ENCODE measurements at regions not wholly inside any gene's neighbourhood (a gene's known extent, or its start where the extent isn't known, plus 50 kb on each side); places are given as distances from the start of the nearest gene placed in this dataset.

DNA sequence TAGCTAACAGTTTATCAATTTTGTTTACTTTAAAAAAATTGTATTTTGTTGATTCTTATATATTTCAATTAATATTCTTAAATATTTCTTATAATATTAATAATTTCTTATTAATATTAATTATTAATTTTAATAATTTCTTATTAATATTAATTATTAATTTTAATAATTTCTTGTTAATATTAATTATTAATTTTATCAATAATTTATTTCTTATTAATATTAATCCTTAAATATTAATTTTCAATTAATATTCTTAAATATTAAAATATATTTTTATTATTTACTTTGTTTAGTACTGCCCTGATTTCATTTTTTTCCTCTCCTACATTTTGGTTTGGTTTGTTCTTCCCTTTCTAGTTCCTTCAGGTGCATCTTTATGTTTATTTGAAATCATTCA, 1208.1 kb downstream of the LRFN5 start (continued):
- TF ChIP-seq, protein P1, sequence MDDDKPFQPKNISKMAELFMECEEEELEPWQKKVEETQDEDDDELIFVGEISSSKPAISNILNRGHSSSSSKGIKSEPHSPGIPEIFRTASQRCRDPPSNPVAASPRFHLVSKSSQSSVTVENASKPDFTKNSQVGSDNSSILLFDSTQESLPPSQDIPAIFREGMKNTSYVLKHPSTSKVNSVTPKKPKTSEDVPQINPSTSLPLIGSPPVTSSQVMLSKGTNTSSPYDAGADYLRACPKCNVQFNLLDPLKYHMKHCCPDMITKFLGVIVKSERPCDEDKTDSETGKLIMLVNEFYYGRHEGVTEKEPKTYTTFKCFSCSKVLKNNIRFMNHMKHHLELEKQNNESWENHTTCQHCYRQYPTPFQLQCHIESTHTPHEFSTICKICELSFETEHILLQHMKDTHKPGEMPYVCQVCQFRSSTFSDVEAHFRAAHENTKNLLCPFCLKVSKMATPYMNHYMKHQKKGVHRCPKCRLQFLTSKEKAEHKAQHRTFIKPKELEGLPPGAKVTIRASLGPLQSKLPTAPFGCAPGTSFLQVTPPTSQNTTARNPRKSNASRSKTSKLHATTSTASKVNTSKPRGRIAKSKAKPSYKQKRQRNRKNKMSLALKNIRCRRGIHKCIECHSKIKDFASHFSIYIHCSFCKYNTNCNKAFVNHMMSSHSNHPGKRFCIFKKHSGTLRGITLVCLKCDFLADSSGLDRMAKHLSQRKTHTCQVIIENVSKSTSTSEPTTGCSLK (tag by site-specific recombination; IDR thresholded peaks at IDR 0.05): no peak

DNA sequence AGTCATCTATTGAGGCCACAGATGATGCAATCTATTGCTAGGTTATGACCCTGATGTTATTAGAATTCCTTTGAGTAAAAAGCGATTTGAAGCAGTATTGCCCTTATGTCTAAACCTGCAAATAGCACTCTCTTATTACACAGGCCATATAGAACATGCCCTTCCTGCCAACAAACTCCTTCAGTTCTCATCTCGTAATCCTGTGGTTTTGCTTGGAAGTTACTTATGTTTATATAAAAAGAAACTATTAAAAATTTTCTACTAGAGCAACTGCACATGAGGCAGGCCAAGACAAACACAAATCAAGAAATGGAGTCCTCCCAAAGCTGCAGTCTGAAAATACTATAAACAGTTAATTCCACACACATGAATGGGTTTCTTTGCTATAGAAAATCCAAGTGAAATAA, 1200.2 kb downstream of the LRFN5 start:
- Histone ChIP-seq H3K4me1 (ENCODE audit: control insufficient read depth, insufficient read depth, low read length) (no peaks in the 10 kb centered on the region), H3K27ac (ENCODE audit: extremely low read depth, low read depth, low read length) (no peak overlapping the region), H3K9me3 (ENCODE audit: control insufficient read depth, insufficient read depth, low read depth, low read length) (no peaks in the 10 kb centered on the region), H3K36me3 (ENCODE audit: control insufficient read depth in 2 of 2, insufficient read depth in 1 of 2, low read length in 2 of 2) (no peaks in the 10 kb centered on the region), H3K4me3 (ENCODE audit: low read depth, low read length) (no peak overlapping the region)
- TF ChIP-seq ZNF121 (tag by site-specific recombination; IDR thresholded peaks at IDR 0.05): no peak
- TF ChIP-seq ZXDB (tag by site-specific recombination; IDR thresholded peaks at IDR 0.05): no peak
- no peak for TF ChIP-seq ZNF202 (tag by site-specific recombination; IDR thresholded peaks at IDR 0.05; ENCODE audit: borderline replicate concordance)
- no peak for TF ChIP-seq ZNF629 (tag by site-specific recombination; IDR thresholded peaks at IDR 0.05)
- TF ChIP-seq, protein P2, sequence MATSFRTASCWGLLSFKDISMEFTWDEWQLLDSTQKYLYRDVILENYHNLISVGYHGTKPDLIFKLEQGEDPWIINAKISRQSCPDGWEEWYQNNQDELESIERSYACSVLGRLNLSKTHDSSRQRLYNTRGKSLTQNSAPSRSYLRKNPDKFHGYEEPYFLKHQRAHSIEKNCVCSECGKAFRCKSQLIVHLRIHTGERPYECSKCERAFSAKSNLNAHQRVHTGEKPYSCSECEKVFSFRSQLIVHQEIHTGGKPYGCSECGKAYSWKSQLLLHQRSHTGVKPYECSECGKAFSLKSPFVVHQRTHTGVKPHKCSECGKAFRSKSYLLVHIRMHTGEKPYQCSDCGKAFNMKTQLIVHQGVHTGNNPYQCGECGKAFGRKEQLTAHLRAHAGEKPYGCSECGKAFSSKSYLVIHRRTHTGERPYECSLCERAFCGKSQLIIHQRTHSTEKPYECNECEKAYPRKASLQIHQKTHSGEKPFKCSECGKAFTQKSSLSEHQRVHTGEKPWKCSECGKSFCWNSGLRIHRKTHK (tag by site-specific recombination; IDR thresholded peaks at IDR 0.05): no peak
- TF ChIP-seq, protein P3, sequence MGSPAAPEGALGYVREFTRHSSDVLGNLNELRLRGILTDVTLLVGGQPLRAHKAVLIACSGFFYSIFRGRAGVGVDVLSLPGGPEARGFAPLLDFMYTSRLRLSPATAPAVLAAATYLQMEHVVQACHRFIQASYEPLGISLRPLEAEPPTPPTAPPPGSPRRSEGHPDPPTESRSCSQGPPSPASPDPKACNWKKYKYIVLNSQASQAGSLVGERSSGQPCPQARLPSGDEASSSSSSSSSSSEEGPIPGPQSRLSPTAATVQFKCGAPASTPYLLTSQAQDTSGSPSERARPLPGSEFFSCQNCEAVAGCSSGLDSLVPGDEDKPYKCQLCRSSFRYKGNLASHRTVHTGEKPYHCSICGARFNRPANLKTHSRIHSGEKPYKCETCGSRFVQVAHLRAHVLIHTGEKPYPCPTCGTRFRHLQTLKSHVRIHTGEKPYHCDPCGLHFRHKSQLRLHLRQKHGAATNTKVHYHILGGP (tag by site-specific recombination; IDR thresholded peaks at IDR 0.05): no peak
- TF ChIP-seq ZNF324 (tag by site-specific recombination; IDR thresholded peaks at IDR 0.05): no peak
- TF ChIP-seq ZNF394 (tag by site-specific recombination; IDR thresholded peaks at IDR 0.05; ENCODE audit: borderline replicate concordance): no peak
- no peak for TF ChIP-seq ZNF23 (tag by site-specific recombination; IDR thresholded peaks at IDR 0.05; ENCODE audit: borderline replicate concordance)
- no peak for TF ChIP-seq ZNF423 (tag by site-specific recombination; IDR thresholded peaks at IDR 0.05)
- TF ChIP-seq ZNF707 (tag by site-specific recombination; IDR thresholded peaks at IDR 0.05): no peak
- TF ChIP-seq ZEB2 (tag by site-specific recombination; IDR thresholded peaks at IDR 0.05): no peak
- no peak for TF ChIP-seq ZNF112 (tag by site-specific recombination; IDR thresholded peaks at IDR 0.05)
- no peak for TF ChIP-seq MZF1 (tag by site-specific recombination; IDR thresholded peaks at IDR 0.05; ENCODE audit: borderline replicate concordance)
- TF ChIP-seq ZNF747 (tag by site-specific recombination; IDR thresholded peaks at IDR 0.05): no peak
- TF ChIP-seq ZNF837 (tag by site-specific recombination; IDR thresholded peaks at IDR 0.05): no peak
- TF ChIP-seq, protein P4, sequence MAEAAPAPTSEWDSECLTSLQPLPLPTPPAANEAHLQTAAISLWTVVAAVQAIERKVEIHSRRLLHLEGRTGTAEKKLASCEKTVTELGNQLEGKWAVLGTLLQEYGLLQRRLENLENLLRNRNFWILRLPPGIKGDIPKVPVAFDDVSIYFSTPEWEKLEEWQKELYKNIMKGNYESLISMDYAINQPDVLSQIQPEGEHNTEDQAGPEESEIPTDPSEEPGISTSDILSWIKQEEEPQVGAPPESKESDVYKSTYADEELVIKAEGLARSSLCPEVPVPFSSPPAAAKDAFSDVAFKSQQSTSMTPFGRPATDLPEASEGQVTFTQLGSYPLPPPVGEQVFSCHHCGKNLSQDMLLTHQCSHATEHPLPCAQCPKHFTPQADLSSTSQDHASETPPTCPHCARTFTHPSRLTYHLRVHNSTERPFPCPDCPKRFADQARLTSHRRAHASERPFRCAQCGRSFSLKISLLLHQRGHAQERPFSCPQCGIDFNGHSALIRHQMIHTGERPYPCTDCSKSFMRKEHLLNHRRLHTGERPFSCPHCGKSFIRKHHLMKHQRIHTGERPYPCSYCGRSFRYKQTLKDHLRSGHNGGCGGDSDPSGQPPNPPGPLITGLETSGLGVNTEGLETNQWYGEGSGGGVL (tag by site-specific recombination; IDR thresholded peaks at IDR 0.05): no peak
- TF ChIP-seq, protein P5, sequence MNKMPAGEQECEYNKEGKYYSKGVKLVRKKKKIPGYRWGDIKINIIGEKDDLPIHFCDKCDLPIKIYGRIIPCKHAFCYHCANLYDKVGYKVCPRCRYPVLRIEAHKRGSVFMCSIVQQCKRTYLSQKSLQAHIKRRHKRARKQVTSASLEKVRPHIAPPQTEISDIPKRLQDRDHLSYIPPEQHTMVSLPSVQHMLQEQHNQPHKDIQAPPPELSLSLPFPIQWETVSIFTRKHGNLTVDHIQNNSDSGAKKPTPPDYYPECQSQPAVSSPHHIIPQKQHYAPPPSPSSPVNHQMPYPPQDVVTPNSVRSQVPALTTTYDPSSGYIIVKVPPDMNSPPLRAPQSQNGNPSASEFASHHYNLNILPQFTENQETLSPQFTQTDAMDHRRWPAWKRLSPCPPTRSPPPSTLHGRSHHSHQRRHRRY (tag by site-specific recombination; IDR thresholded peaks at IDR 0.05): no peak
- TF ChIP-seq, protein P6, sequence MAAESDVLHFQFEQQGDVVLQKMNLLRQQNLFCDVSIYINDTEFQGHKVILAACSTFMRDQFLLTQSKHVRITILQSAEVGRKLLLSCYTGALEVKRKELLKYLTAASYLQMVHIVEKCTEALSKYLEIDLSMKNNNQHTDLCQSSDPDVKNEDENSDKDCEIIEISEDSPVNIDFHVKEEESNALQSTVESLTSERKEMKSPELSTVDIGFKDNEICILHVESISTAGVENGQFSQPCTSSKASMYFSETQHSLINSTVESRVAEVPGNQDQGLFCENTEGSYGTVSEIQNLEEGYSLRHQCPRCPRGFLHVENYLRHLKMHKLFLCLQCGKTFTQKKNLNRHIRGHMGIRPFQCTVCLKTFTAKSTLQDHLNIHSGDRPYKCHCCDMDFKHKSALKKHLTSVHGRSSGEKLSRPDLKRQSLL (tag by site-specific recombination; IDR thresholded peaks at IDR 0.05): no peak
- CTCF ChIA-PET: no interaction called here
- POLR2A ChIA-PET: no interaction called here

Measured in HEK293 (cell line).